HG02973 (cell line): ENCODE measurements at regions not wholly inside any gene's neighbourhood (a gene's known extent, or its start where the extent isn't known, plus 50 kb on each side); places are given as distances from the start of the nearest gene placed in this dataset.

ENCODE experiments used
- ATAC-seq: cut with Tn5 transposase; IDR thresholded peaks from one replicate; pipeline ENCODE4 v1.9.1; 2021; ENCODE audit warnings: moderate library complexity; ENCODE audit not compliant: unreplicated experiment

DNA sequence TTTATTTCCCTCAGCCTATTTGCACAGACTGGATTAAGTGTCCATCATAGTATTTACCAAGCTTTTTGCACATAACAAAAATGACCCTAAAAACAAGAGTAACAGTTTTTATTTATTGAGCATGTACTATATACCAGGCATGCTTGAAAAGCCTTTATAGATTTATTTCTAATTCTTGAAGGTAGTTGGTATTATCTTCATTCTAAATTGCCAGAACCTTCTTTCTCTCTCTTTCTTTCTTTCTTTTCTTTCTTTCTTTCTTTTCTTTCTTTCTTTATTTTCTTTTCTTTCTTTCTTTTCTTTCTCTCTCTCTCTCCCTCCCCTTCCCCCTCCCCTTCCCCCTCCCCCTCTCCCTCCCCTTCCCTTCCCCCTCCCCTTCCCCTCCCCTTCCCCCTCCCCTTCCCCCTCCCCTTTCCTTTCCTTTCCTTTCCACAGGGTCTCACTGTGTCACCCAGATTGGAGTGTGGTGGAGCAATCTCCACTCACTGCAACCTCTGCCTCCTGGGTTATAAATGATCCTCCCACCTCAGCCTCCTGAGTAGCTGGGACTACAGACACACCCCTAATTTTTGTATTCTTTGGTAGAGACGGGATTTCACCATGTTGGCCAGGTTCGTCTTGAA is 310.9 kb upstream of the RBFOX1 start:
- no peak for ATAC-seq

DNA sequence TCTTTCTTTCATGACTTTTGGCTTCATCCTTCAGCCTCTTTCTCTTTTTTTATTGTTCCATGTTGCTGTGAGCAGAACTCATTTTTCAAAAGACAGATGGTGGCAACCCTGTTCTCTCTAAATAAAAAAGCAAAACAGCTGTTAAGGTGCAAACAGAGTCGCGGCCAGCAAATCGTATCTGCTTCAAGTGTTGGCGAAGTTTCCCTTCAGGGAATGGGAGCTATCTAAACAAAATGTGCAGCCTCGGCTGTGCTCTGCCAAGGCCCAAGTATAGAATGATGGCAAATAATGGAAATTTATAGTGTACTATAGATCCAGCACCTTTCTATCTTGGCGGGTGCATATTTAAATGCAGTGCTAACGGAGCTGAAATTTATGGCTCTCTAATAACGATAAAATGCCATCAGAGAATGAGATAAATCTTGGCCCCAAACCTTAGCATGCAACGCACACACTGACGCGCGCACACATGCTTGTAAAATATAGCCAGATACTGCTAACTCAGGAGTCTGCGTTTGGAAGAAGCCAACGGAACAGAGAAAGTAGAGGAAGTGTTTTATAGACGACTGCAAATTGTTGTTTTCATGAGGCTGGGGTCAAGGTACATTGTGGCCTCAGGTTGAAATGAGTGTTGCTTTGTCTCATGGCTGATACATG is 315.5 kb upstream of the RBFOX1 start:
- no peak for ATAC-seq

DNA sequence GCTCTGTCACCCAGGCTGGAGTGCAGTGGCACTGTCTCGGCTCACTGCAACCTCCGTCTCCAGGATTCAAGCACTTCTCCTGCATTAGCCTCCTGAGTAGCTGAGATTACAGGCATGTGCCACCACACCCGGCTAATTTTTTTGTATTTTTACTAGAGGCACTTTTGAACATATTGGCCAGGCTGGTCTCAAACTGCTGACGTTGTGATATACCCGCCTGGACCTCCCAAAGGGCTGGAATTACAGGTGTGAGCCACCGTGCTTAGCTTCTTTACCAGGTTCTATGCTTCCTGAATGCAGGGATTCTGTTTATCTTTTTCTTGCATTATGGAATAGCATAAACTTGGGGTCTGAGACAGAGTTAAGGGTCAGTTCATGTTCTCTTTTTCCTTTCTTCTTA is 317.9 kb upstream of the RBFOX1 start:
- no peak for ATAC-seq

DNA sequence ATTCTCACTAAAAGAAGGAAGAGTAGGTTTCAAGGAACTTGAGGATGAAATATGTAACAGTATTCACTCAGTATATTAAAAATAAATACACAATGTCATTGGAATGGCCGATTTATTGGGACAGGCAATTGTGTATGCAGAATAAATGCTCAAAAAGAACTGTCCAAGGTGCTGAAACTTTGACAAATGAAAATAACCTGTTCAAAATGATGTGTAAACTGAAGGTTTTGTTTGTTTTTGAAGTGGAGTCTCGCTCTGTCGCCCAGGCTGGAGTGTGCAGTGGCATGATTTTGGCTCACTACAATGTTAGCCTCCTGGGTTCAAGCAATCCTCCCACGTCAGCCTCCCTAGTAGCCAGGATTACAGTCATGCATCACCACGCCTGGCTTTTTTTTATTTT is 318.7 kb upstream of the RBFOX1 start:
- ATAC-seq, result no peak

DNA sequence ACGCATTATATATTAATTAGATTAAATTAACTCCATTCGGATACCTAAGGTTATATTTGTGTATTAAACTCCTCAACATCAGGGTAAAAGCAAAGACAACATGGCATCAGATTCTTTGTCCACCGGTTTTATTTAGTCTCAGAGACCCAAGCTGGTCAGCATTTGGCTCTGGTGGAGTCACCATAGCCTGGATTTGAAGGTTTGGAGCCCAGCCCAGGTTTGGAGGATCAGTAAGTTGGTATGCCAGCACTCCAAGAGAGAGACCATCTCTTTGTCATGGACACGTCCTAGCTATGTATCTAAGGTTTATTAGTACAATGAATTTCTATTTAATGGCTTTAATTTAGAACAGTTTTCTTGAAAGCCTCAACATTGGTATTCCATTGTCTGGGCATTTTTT is 328.4 kb upstream of the RBFOX1 start:
- ATAC-seq, result no peak

DNA sequence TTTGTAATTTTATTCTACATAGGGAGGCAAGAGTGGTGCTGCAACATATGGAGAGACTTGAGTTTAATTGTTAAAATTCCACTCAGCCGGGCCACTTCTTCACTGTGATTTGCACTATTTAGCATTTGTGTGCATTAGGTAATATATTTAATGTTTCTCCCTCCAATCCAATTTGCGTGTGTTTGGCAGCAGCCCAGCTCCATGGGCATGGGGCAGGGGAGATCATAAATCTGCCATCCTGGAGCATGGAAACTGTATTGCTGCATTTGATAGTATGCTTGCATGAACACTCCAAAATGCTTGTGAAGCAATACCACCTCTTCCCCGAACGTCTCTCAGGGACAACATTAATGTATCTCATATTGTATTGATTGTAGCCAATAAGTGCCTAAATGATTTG is 339.1 kb upstream of the RBFOX1 start:
- ATAC-seq, result no peak

DNA sequence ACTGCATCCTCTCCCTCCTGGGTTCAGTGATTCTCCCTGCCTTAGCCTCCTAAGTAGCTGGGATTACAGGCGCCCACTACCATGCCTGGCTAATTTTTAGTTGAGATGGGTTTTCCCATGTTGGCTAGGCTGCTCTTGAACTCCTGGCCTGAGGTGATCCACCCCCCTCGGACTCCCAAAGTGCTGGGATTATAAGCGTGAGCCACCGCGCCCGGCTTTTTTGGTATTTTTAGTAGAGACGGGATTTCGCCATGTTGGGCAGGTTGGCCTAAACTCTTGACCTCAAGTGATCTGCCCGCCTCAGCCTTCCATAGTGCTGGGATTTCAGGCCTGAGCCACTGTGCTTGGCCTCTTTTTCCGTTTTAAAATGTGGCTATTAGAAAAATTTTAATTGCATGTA is 343.8 kb upstream of the RBFOX1 start:
- ATAC-seq, result no peak

DNA sequence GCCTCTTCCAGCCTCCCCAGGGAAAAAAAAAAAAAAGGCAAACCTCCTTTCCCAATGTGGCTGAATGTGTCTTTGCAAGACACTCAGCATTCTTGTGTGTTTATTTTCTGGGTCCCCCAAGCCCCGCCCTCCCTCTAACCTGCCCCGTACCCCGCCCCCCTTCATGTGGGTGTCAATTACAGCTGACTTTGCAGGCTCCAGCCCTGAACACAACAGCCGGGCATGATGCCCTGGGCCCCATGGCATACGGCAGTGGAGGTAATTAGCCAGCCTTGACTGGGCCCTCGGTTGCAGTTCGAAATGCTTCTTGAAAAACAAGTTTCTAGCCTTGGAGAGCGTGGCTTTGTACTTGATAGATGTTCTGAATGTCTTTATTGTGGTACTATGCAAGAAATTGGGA is 354.7 kb upstream of the RBFOX1 start:
- no peak for ATAC-seq

DNA sequence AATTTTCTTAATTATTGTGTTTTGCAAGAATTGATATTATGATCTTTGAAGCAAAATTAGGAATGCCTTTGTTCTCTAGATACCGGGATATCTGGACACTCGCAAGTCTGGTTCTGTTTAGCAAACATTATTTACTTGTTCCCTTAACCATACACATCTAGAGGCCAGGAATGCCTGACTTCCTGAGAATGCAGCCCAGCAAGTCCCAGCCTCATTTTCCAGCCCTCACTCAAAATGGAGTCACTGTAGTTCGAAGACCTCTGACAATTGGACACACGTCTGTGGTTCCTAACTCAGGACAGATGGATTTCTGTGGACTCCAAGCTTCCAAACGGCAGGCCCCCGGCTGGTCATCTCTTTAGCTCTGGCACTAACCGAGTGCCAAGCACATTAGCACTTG is 355.4 kb upstream of the RBFOX1 start:
- no peak for ATAC-seq

DNA sequence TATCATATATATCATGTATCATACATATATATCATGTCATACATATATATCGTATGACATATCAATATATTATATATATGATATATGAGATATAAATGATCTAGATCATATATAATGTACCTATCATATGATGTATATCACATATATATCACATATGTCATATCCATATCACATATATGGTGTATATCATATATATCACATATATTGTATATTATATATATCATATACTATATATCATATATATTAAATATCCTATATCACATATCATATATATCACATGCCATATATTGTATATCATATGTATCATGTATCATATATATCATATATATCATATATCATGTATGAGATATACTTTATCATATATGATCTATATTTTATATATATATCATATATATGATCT is 355.9 kb upstream of the RBFOX1 start:
- no peak for ATAC-seq

DNA sequence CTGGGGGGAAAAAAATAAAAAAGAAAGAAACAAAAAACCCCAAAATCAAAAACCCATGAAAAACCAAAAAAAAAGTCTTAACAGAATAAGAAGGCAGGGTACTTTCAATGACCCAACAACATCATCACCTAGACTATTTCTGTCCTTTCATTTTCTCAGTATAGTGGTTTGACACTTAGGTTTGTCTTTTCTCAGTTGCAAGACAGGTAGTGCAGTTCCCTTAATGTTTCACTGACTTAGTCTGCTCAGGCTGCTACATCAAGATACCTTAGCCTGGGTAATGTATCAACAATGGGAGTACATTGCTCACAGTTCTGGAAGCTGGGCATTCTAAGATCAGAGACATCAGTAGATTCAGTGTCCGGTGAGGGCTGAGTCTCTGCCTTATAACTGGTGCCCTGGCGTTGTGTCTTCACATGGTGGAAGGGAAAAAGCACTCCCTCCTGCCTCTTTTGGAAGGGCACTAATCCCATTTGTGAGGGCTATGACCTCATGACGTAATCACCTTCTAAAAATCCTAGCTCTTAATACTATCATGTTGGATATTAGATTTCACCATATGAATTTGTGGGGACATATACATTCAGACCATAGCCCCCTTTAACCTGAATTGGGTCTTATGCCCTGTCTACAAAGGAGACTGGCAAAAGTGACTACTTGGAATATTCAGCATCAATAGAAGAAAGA is 362.3 kb upstream of the RBFOX1 start:
- ATAC-seq, result no peak

DNA sequence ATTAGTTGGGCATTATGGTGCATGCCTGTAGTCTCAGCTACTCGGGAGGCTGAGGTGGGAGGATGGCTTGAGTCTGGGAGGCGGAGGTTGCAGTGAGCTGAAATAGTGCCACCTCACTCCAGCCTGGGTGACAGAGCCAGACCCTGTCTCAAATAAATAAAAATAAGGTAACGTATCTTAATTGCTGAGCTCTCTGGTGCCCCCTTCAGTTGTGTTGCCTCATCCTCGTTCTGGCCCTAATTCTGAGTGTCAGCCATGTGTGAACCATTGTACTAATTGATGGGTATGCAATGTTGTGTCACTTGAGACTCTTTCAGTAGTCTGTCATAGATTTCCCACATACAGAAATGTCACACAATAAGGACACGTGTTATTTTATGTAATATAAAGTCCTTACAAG is 363.1 kb upstream of the RBFOX1 start:
- no peak for ATAC-seq

DNA sequence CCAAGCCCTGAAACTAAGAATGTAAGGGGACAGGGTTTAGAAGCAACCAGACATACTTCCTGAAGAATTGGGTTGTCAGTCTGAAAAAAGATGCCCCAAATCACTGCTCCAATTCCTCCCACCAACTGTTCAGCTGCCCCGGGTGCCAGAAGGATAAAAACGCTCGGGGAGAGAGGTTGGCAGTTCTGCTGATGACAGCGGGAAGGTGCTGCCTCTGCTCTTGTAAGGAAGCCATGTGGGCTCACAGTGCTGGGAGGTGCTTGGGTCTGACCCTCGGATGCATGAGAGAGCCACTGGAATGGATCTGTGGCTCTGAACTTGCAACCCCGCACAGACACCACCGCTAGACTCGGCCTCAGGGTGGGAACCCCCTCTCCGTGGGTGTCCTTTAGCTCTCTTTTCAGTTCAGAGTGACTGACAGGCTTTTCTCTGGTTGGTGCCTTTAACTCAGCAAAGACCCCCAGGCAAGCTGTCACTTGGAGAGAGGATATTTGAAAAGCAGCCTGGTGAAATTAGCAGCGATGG is 364.8 kb upstream of the RBFOX1 start:
- ATAC-seq, result no peak

DNA sequence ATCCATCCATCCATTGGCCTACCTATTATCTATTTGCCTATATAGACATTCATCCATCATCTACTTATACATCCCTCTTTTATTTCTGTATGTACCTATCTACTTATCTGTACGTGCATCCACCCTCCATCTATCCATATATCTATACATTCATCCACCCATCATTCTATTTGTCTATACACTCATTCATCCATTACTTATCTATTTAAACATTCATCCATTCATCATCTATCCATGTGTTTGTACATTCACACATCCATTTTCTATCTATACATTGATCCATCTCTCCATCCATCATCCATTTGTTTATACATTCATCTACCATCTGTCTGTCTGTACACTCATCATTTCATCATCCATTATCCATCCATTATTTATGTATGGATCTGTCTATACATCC is 365.7 kb upstream of the RBFOX1 start:
- ATAC-seq, result no peak

DNA sequence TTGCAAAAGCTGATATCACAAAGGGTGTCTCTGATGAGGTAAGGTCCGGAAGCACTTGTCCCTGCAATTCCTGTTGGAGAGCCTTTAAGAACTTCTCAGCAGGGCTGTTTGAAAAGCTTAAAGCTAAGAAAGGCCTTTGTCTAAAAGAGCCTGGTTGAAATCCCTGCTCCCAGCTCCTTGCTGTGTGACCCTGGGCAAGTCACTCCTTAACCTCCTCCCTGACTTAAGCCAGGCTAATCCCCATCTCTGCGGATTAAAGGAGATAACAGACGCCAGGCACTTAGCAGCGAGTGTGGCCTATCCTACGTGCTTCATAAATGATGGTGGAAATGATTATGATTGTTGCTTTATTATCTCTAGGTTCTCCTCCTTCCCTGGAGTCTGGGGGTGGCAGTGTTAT is 368.0 kb upstream of the RBFOX1 start:
- ATAC-seq, result no peak

DNA sequence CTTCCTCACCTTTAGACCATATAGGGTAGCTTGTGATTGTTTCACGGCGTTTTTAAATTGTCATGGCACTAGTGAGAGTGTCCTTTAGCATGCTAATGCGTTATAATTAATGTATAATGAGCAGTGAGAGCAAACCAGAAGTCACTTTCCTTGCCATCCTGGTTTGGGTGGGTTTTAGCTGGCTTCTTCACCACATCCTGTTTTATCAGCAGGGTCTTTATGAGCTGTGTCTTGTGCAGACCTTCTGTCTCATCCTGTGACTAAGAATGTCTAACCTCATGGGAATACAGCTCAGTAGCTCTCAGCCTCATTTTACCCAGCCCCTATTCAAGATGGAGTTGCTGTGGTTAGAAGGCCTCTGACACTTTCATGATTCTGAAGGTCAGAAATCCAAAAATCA is 370.9 kb upstream of the RBFOX1 start:
- ATAC-seq, result no peak

DNA sequence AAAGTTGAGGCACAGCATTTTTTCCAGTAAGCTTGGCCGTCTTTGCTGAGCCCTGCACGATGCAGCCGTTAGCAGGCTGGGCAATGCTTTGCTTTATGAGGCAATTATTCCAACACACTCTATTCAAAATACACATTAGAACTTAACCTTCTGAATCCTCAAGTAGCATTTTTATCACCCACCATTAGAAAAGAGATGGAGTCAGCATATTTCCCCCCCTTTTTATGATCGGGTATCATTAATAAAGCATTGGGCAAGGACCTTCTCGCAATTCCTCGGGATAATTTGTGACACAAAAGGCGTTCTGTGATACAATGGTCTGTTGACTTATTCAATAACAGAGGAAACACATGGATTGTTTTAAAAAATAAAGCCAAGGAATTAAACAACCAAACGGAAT is 374.5 kb upstream of the RBFOX1 start:
- no peak for ATAC-seq

DNA sequence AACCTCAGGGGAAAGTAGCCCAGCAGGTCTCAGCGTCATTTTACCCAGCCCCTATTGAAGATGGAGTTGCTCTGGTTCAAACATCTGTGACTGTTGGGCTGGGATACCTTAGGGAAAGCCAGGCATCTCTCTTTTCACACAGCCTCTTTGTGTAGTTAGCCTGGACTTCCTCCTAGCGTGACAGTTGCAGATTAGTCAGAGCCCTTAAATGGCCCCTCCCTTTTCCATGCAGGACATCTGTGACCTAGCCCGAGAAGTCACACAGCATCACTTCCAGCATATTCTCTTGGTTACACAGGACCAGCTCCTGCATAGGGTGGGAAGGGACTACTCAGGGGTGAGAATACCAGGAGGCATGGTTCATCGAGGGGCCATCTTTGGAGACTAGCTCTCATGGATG is 375.0 kb upstream of the RBFOX1 start:
- ATAC-seq, result no peak

DNA sequence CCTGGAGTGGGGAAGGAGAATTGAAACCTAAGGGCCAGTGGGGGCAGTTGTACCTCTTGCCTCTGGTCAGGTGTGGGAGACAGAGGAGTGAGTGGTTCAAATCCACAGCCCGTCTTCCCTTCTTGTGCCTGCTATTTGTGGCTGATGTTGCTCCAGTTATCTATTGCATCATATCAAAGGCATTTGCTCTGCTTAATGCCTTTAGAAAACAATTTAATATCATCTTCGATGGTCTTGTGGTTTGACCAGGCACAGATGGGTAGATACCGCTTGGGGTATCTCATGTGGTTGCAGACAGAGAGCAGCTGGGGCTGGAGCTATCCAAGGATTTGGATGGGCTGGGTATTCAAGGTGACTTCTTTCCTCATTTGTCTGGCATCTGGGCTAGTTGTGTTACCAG is 376.1 kb upstream of the RBFOX1 start:
- ATAC-seq, result no peak

DNA sequence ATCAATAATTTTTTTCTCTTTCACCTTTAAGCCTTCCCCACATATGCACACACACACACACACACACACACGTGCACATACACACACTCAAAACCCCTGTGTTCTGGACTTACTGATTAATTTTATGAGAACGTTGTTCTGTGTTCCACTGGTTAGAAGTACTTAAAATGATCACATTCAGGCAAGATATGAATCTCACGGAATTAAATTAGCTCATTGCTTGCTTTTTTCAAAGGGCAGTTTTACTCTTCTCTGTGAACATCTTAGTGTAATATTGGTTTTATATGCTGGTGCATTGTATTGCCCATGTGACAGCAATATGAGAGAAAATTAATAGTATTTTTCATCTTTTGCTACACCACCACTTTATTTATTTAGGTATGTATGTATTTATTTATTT is 377.3 kb upstream of the RBFOX1 start:
- no peak for ATAC-seq

DNA sequence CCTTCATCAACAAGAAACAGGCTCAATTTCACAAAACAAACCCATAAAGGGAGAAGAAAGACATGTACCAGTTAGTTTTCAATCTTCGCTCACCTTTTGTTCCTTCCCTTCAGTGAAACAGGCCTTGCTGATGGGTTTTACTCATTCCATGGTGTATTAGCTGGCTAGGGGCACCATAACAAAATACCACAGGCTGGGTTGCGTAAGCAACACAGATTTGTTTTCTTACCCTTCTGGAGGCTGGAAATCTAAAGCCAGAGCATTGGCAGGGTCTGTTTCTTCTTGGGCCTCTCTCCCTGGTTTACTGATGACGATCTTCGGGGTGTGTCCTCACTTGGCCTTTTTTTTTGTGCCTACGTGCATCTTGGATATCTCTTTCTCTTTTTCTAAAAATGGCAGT is 383.4 kb upstream of the RBFOX1 start:
- ATAC-seq, result no peak

DNA sequence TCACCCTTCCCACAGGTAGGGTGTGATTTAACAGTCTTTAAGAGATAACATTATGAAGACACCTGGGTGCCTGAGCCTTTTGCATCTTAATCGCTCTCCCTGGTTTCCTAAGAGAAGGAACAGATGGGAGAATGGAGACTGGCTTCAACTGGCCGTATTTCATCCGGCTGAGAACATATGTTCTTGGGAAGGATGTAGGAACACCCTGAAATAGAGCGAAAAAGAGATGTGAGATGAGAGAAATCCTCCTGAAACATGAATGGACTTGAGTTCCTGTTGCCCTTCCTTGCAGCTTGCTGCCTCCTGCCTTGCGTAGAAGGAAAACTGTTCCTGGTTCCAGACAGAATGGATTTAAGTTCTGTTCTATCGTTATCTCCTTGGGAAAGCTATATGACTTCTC is 385.4 kb upstream of the RBFOX1 start:
- no peak for ATAC-seq
